Body of pancreas (tissue), 4 donors: ENCODE measurements at regions not wholly inside any gene's neighbourhood (a gene's known extent, or its start where the extent isn't known, plus 50 kb on each side); places are given as distances from the start of the nearest gene placed in this dataset.

Experiments
- POLR2A ChIP-seq, 3 donors: fragments of 450-650 bp; IDR thresholded peaks; one replicate each; pipeline ENCODE4 v1.6.1; 2016; ENCODE audit warnings: antibody characterized with exemption in 3 of 3, mild to moderate bottlenecking in 2 of 3
- TF ChIP-seq, protein P1 (sequence below), 7 experiments: fragments of 450-650 bp in 4 of 7; fragments of 200-600 bp in 3 of 7; sonication (generic) in 3 of 7; IDR thresholded peaks; one replicate each; pipeline ENCODE4 v1.5.1; 2016 to 2019; ENCODE audit warnings: antibody characterized with exemption in 7 of 7

DNA sequence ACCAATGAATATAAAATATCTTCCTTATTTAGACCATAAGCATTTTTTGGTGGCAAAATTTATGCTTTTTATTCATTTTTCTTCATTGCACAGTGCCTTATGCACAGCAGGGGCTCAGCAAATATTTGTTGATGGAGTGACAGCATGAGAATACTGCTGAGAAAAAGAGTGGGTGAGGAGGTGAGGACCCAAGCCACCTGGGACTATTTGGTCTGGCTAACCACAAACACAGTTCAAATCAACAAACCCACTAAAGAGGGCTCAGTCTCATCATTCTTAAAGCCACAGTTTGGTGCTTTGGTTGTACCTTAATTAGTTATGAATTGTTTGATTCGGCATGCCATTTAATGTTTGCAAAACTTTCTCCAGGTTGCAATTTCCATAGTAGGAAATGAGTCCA is 183.5 kb upstream of the ZNF521 start:
- TF ChIP-seq POLR2A (IDR thresholded peaks at IDR 0.05) = no peak
- TF ChIP-seq, protein P1, sequence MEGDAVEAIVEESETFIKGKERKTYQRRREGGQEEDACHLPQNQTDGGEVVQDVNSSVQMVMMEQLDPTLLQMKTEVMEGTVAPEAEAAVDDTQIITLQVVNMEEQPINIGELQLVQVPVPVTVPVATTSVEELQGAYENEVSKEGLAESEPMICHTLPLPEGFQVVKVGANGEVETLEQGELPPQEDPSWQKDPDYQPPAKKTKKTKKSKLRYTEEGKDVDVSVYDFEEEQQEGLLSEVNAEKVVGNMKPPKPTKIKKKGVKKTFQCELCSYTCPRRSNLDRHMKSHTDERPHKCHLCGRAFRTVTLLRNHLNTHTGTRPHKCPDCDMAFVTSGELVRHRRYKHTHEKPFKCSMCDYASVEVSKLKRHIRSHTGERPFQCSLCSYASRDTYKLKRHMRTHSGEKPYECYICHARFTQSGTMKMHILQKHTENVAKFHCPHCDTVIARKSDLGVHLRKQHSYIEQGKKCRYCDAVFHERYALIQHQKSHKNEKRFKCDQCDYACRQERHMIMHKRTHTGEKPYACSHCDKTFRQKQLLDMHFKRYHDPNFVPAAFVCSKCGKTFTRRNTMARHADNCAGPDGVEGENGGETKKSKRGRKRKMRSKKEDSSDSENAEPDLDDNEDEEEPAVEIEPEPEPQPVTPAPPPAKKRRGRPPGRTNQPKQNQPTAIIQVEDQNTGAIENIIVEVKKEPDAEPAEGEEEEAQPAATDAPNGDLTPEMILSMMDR (IDR thresholded peaks at IDR 0.05) = no peak
